ENCODE measurements at regions not wholly inside any gene's neighbourhood (a gene's known extent, or its start where the extent isn't known, plus 50 kb on each side); places are given as distances from the start of the nearest gene placed in this dataset.

GRCh38 chr7:113998934-113999333, 80.1 kb upstream of the PPP1R3A start:
- Mint-ChIP-seq H3K4me1 (ENCODE audit: insufficient read depth, unreplicated experiment) (no peaks in the 10 kb centered on the region), H3K27ac (ENCODE audit: low read depth, unreplicated experiment) (no peak overlapping the region), H3K9me3 (ENCODE audit: unreplicated experiment) (peaks cover 20% of the 10 kb centered on the region), H3K4me3 (ENCODE audit: unreplicated experiment) (no peak overlapping the region), H3K36me3 (ENCODE audit: insufficient read depth, unreplicated experiment) (no peaks in the 10 kb centered on the region), H3K27me3 (ENCODE audit: insufficient read depth, unreplicated experiment) (peaks cover 23% of the 10 kb centered on the region)
- CTCF ChIA-PET: interaction anchor here (0.5 to 0.6 kb wide), 2 partner anchors 733 to 1807 kb away, joined by 3 read pairs; no protein-coding TSS in a partner anchor
- no TSS peak for BruUV-seq (replicated peaks)
- no peak for TF ChIP-seq CTCF (IDR thresholded peaks at IDR 0.05; ENCODE audit: unreplicated experiment)
- intact Hi-C loops (cut with micrococcal nuclease): no loop called here
- DNase-seq (ENCODE audit: unreplicated experiment): no peak
- POLR2A ChIA-PET: no interaction called here

GRCh38 chr7:113996405-113996804, 77.6 kb upstream of the PPP1R3A start:
- Mint-ChIP-seq H3K36me3 (ENCODE audit: insufficient read depth, unreplicated experiment) (no peaks in the 10 kb centered on the region), H3K4me1 (ENCODE audit: insufficient read depth, unreplicated experiment) (no peaks in the 10 kb centered on the region), H3K27ac (ENCODE audit: low read depth, unreplicated experiment) (no peak overlapping the region), H3K27me3 (ENCODE audit: insufficient read depth, unreplicated experiment) (peaks cover 26% of the 10 kb centered on the region), H3K9me3 (ENCODE audit: unreplicated experiment) (peaks cover 11% of the 10 kb centered on the region), H3K4me3 (ENCODE audit: unreplicated experiment) (no peak overlapping the region)
- DNase-seq (ENCODE audit: unreplicated experiment): no peak
- no peak for TF ChIP-seq CTCF (IDR thresholded peaks at IDR 0.05; ENCODE audit: unreplicated experiment)
- CTCF ChIA-PET: no interaction called here
- intact Hi-C loops (cut with micrococcal nuclease): no loop called here
- POLR2A ChIA-PET: no interaction called here
- BruUV-seq (replicated peaks): no TSS peak

- POLR2A ChIA-PET: no interaction called here
- no peaks in the 10 kb centered on the region for H3K9me3 Mint-ChIP-seq (ENCODE audit: unreplicated experiment)
- BruUV-seq (replicated peaks): no TSS peak
Measured at GRCh38 chr7:113986216-113986615, 67.4 kb upstream of the PPP1R3A start.

GRCh38 chr7:113976508-113976907, 57.7 kb upstream of the PPP1R3A start:
- Mint-ChIP-seq H3K4me3 (ENCODE audit: unreplicated experiment) (no peak overlapping the region), H3K4me1 (ENCODE audit: insufficient read depth, unreplicated experiment) (no peaks in the 10 kb centered on the region), H3K27ac (ENCODE audit: low read depth, unreplicated experiment) (no peak overlapping the region), H3K36me3 (ENCODE audit: insufficient read depth, unreplicated experiment) (no peaks in the 10 kb centered on the region), H3K9me3 (ENCODE audit: unreplicated experiment) (no peaks in the 10 kb centered on the region), H3K27me3 (ENCODE audit: insufficient read depth, unreplicated experiment) (peaks cover 76% of the 10 kb centered on the region)
- no peak for DNase-seq (ENCODE audit: unreplicated experiment)
- ChIA-PET POLR2A (no interaction called here), CTCF (interaction anchor here (0.5 kb wide), 1 partner anchor 907 kb away, joined by 3 read pairs; no protein-coding TSS in a partner anchor)
- intact Hi-C loops (cut with micrococcal nuclease): no loop called here
- no peak for TF ChIP-seq CTCF (IDR thresholded peaks at IDR 0.05; ENCODE audit: unreplicated experiment)
- no TSS peak for BruUV-seq (replicated peaks)

More at GRCh38 chr7:113986216-113986615, 67.4 kb upstream of the PPP1R3A start:
- no peak for TF ChIP-seq CTCF (IDR thresholded peaks at IDR 0.05; ENCODE audit: unreplicated experiment)
- H3K27me3 Mint-ChIP-seq (ENCODE audit: insufficient read depth, unreplicated experiment): peaks cover 52% of the 10 kb centered on the region
- no peak overlapping the region for H3K4me3 Mint-ChIP-seq (ENCODE audit: unreplicated experiment)
- no peaks in the 10 kb centered on the region for H3K4me1 Mint-ChIP-seq (ENCODE audit: insufficient read depth, unreplicated experiment)
- CTCF ChIA-PET: no interaction called here
- H3K36me3 Mint-ChIP-seq (ENCODE audit: insufficient read depth, unreplicated experiment): peaks cover 6% of the 10 kb centered on the region
- intact Hi-C loops (cut with micrococcal nuclease): no loop called here
- no peak overlapping the region for H3K27ac Mint-ChIP-seq (ENCODE audit: low read depth, unreplicated experiment)
- DNase-seq (ENCODE audit: unreplicated experiment): no peak
